Gastrocnemius medialis (tissue), 4 donors: ENCODE measurements at regions not wholly inside any gene's neighbourhood (a gene's known extent, or its start where the extent isn't known, plus 50 kb on each side); places are given as distances from the start of the nearest gene placed in this dataset.

ENCODE experiments used
- ATAC-seq, 2 donors: fragments of 150-250 bp; one replicate each; pipeline ENCODE4 v1.9.1; 2016
- DNase-seq, 2 donors: peaks; one replicate each; pipeline ENCODE4 v3.0.0-alpha.2; 2019
- H3K27ac ChIP-seq, 4 donors: fragments of 200-600 bp; sonication (generic); 1 replicate in 1 of 4; 2 replicates in 3 of 4; pipeline ENCODE4 v1.5.1; 2016 to 2018; ENCODE audit warnings: mild to moderate bottlenecking in 2 of 4, moderate library complexity in 1 of 4
- H3K27me3 ChIP-seq, 3 donors: fragments of 200-600 bp; sonication (generic) in 2 of 3; 1 replicate in 1 of 3; 2 replicates in 2 of 3; pipeline versions ENCODE4 v1.5.1 to v1.6.0; 2016 to 2019; ENCODE audit warnings: mild to moderate bottlenecking in 1 of 3, moderate library complexity in 1 of 3
- H3K36me3 ChIP-seq, 2 donors: fragments of 200-600 bp; sonication (generic) in 1 of 2; one replicate each; pipeline ENCODE4 v1.5.1; 2017 to 2018
- H3K4me1 ChIP-seq, 2 donors: fragments of 200-600 bp; sonication (generic) in 1 of 2; one replicate each; pipeline ENCODE4 v1.5.1; 2016 to 2017; ENCODE audit warnings: mild to moderate bottlenecking in 2 of 2
- H3K4me3 ChIP-seq, 4 donors: fragments of 200-600 bp; sonication (generic) in 3 of 4; 1 replicate in 1 of 4; 2 replicates in 3 of 4; pipeline ENCODE4 v1.5.1; 2016 to 2019; ENCODE audit warnings: mild to moderate bottlenecking in 2 of 4
- H3K9me3 ChIP-seq, 3 donors: fragments of 200-600 bp; sonication (generic) in 2 of 3; 1 replicate in 1 of 3; 2 replicates in 2 of 3; pipeline ENCODE4 v1.5.1; 2016 to 2019
- CTCF ChIP-seq, 5 experiments: fragments of 450-650 bp in 3 of 5; fragments of 200-600 bp in 2 of 5; sonication (generic) in 2 of 5; IDR thresholded peaks in 4 of 5; conservative IDR thresholded peaks in 1 of 5; 1 replicate in 4 of 5; 2 replicates in 1 of 5; pipeline ENCODE4 v1.5.1; 2016 to 2019; ENCODE audit warnings: antibody characterized with exemption in 5 of 5, mild to moderate bottlenecking in 3 of 5, moderate library complexity in 3 of 5
- POLR2A ChIP-seq, 2 donors: fragments of 450-650 bp; IDR thresholded peaks; one replicate each; pipeline ENCODE4 v1.6.1; 2017; ENCODE audit warnings: antibody characterized with exemption in 2 of 2, mild to moderate bottlenecking in 2 of 2, moderate library complexity in 2 of 2
- in situ Hi-C, 4 donors: fragments of 200-750 bp; cut with MboI; loops; one replicate each; pipeline versions ENCODE4 v1.15.0 to v1.8.0; 2017; ENCODE audit warnings: low sequenced_read_pairs in 4 of 4
- intact Hi-C: fragments of 100-400 bp; cut with DNase I; formaldehyde crosslinking; loops from one replicate; pipeline ENCODE4 v1.15.1; 2023; ENCODE audit warnings: low total_unique reads

- no peak for TF ChIP-seq CTCF (IDR thresholded peaks at IDR 0.05 in 4 of 5, conservative IDR thresholded peaks at IDR 0.05 in 1 of 5)
- no peak for TF ChIP-seq POLR2A (IDR thresholded peaks at IDR 0.05)
- H3K9me3 ChIP-seq, result no peaks in the 10 kb centered on the region
- intact Hi-C loops, result no loop called here
- DNase-seq (no peak), ATAC-seq (no peak)
- no peaks in the 10 kb centered on the region for H3K4me1 ChIP-seq
- no peaks in the 10 kb centered on the region for H3K27me3 ChIP-seq
- in situ Hi-C loops, result no loop called here
- H3K27ac ChIP-seq, result no peak overlapping the region
- H3K4me3 ChIP-seq, result no peak overlapping the region
- H3K36me3 ChIP-seq, result no peaks in the 10 kb centered on the region
Observed at GRCh38 chr18:1993866-1994265, 577.4 kb downstream of the METTL4 start.

- Histone ChIP-seq H3K27me3 (no peaks in the 10 kb centered on the region), H3K27ac (no peak overlapping the region), H3K9me3 (no peaks in the 10 kb centered on the region), H3K4me3 (no peak overlapping the region), H3K4me1 (no peaks in the 10 kb centered on the region), H3K36me3 (no peaks in the 10 kb centered on the region)
- no peak for DNase-seq
- TF ChIP-seq POLR2A (IDR thresholded peaks at IDR 0.05) (no peak), CTCF (IDR thresholded peaks at IDR 0.05 in 4 of 5, conservative IDR thresholded peaks at IDR 0.05 in 1 of 5) (no peak)
- in situ Hi-C loops (no loop called here), intact Hi-C loops (no loop called here)
- ATAC-seq, result no peak
Observed at GRCh38 chr18:1994471-1994870, 576.8 kb downstream of the METTL4 start.

- no peak overlapping the region for H3K27ac ChIP-seq
- H3K27me3 ChIP-seq, result no peaks in the 10 kb centered on the region
- DNase-seq, result no peak
- in situ Hi-C loops (no loop called here), intact Hi-C loops (no loop called here)
- no peak for ATAC-seq
- H3K4me3 ChIP-seq, result no peak overlapping the region
- H3K9me3 ChIP-seq, result no peaks in the 10 kb centered on the region
- TF ChIP-seq POLR2A (IDR thresholded peaks at IDR 0.05) (no peak), CTCF (IDR thresholded peaks at IDR 0.05 in 4 of 5, conservative IDR thresholded peaks at IDR 0.05 in 1 of 5) (no peak)
- H3K36me3 ChIP-seq, result no peaks in the 10 kb centered on the region
- H3K4me1 ChIP-seq, result no peaks in the 10 kb centered on the region
Observed at GRCh38 chr18:1995041-1995612, 576.2 kb downstream of the METTL4 start.

- in situ Hi-C loops, result no loop called here
- Histone ChIP-seq H3K27me3 (no peaks in the 10 kb centered on the region), H3K27ac (no peak overlapping the region), H3K9me3 (no peaks in the 10 kb centered on the region), H3K4me3 (no peak overlapping the region), H3K36me3 (no peaks in the 10 kb centered on the region), H3K4me1 (no peaks in the 10 kb centered on the region)
- DNase-seq, result no peak
- TF ChIP-seq CTCF (IDR thresholded peaks at IDR 0.05 in 4 of 5, conservative IDR thresholded peaks at IDR 0.05 in 1 of 5) (no peak), POLR2A (IDR thresholded peaks at IDR 0.05) (no peak)
- intact Hi-C loops, result no loop called here
- no peak for ATAC-seq
Observed at GRCh38 chr18:1998121-1998520, 573.2 kb downstream of the METTL4 start.

GRCh38 chr18:1999387-1999786 lies 571.9 kb downstream of the METTL4 start:
- Histone ChIP-seq H3K4me3 (no peak overlapping the region), H3K9me3 (no peaks in the 10 kb centered on the region), H3K4me1 (no peaks in the 10 kb centered on the region), H3K27me3 (no peaks in the 10 kb centered on the region), H3K27ac (no peak overlapping the region), H3K36me3 (no peaks in the 10 kb centered on the region)
- no peak for ATAC-seq
- TF ChIP-seq CTCF (IDR thresholded peaks at IDR 0.05 in 4 of 5, conservative IDR thresholded peaks at IDR 0.05 in 1 of 5) (no peak), POLR2A (IDR thresholded peaks at IDR 0.05) (no peak)
- intact Hi-C loops (no loop called here), in situ Hi-C loops (no loop called here)
- no peak for DNase-seq
